ENCODE measurements at regions not wholly inside any gene's neighbourhood (a gene's known extent, or its start where the extent isn't known, plus 50 kb on each side); places are given as distances from the start of the nearest gene placed in this dataset.
"Not testable (repeated sequence)": the region's sequence is repeated elsewhere in the genome, so short reads cannot be mapped to it uniquely, and the experiment has no call there.

DNA sequence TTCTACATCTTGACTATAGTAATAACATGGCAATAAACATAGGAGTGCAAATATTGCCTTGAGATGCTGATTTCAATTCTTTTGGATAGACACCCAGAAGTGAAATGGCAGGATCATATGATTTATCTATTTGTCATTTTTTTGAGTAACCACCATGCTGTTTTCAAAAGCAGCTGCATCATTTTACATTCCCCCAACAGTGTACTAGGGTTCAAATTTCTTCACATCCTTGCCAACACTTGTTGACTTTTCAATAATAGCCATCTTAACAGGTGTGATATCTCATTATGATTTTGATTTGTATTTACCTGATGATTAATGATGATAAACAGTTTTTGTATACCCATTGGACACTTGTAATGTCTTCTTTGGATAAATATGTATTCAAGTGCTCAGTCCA is 90.8 kb downstream of the STRADB start:
- CTCF ChIA-PET = no interaction called here

DNA sequence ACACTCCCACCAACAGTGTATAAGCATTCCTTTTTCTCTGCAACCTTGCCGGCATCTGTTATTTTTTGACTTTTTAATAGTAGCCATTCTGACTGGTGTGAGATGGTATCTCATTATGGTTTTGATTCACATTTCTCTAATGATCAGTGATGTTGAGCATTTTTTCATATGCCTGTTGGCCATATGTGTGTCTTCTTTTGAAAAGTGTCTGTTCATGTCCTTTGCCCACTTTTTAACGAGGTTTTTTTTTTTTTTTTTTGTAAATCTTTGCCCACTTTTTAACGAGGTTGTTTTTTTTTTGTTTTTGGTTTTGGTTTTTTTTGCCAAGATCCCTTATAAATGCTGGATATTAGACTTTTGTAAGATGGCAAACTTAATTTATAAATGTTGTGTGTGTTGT is 87.7 kb downstream of the STRADB start:
- H2AFZ ChIP-seq (replicated peaks; ENCODE audit: low read length, poor library complexity); H3K9me3 ChIP-seq (ENCODE audit: control insufficient read depth, insufficient read depth, low read length); H2AK9ac ChIP-seq (replicated peaks; ENCODE audit: low read depth, low read length, poor library complexity); H3K18ac ChIP-seq (ENCODE audit: low read depth, low read length); intact Hi-C loops (cut with micrococcal nuclease); dilution Hi-C loops (cut with HindIII; ENCODE audit: low sequenced_read_pairs, unreplicated experiment); H3K27ac ChIP-seq (ENCODE audit: insufficient read depth, low read length); H3K27me3 ChIP-seq (ENCODE audit: control insufficient read depth, insufficient read depth, low read length); H3K23ac ChIP-seq (ENCODE audit: low read depth, low read length); H3K14ac ChIP-seq (replicated peaks; ENCODE audit: low read depth, low read length); CTCF ChIA-PET; ATAC-seq (ENCODE audit: low read depth); H4K5ac ChIP-seq (ENCODE audit: low read depth, low read length); H2BK120ac ChIP-seq (ENCODE audit: low read depth, low read length); H3K56ac ChIP-seq (ENCODE audit: extremely low read depth, insufficient read depth, low read length); H3K79me1 ChIP-seq (ENCODE audit: low read depth in 1 of 2, low read length in 2 of 2); in situ Hi-C loops (cut with MboI; ENCODE audit: low sequenced_read_pairs); H4K20me1 ChIP-seq (ENCODE audit: insufficient read depth, low read length); H2BK15ac ChIP-seq (ENCODE audit: low read depth, low read length); H2BK5ac ChIP-seq (ENCODE audit: low read depth, low read length, poor library complexity, severe bottlenecking); H3K4me3 ChIP-seq (ENCODE audit: insufficient read depth, low read depth, low read length); H3K9ac ChIP-seq (ENCODE audit: low read depth, low read length); H2AK5ac ChIP-seq (ENCODE audit: low read depth, low read length); H3K36me3 ChIP-seq (ENCODE audit: control insufficient read depth, insufficient read depth, low read length); H3K4me1 ChIP-seq (ENCODE audit: control insufficient read depth, insufficient read depth, low read length); DNase-seq; H3K4me2 ChIP-seq (ENCODE audit: low read depth, low read length); H3K4ac ChIP-seq (ENCODE audit: low read depth, low read length); POLR2A ChIA-PET (ENCODE audit: unreplicated experiment); H3K9me1 ChIP-seq (ENCODE audit: insufficient read depth, low read length); H4K8ac ChIP-seq (ENCODE audit: low read depth in 2 of 2, low read length in 2 of 2); BruUV-seq (replicated peaks); H2BK20ac ChIP-seq (ENCODE audit: low read depth, low read length); H4K91ac ChIP-seq (ENCODE audit: insufficient read depth, low read depth, low read length): not testable (repeated sequence)
- no CpG with 5 or more reads among the region's 3 CpGs for WGBS, 2 experiments (ENCODE audit: extremely low coverage in 2 of 2, insufficient read length in 1 of 2)

More for the DNA sequence above, 90.8 kb downstream of the STRADB start:
- intact Hi-C loops (cut with micrococcal nuclease) (no loop called here), dilution Hi-C loops (cut with HindIII; ENCODE audit: low sequenced_read_pairs, unreplicated experiment) (no loop called here), in situ Hi-C loops (cut with MboI; ENCODE audit: low sequenced_read_pairs) (no loop called here)
- TF ChIP-seq MAZ (IDR thresholded peaks at IDR 0.05; ENCODE audit: borderline replicate concordance, low read depth, low read length) (no peak), RAD21 (IDR thresholded peaks at IDR 0.05; ENCODE audit: low read length) (no peak), RFX5 (IDR thresholded peaks at IDR 0.05; ENCODE audit: low read depth, low read length) (no peak), CHD1 (IDR thresholded peaks at IDR 0.05; ENCODE audit: low read depth, low read length) (no peak)
- TF ChIP-seq, protein P1, sequence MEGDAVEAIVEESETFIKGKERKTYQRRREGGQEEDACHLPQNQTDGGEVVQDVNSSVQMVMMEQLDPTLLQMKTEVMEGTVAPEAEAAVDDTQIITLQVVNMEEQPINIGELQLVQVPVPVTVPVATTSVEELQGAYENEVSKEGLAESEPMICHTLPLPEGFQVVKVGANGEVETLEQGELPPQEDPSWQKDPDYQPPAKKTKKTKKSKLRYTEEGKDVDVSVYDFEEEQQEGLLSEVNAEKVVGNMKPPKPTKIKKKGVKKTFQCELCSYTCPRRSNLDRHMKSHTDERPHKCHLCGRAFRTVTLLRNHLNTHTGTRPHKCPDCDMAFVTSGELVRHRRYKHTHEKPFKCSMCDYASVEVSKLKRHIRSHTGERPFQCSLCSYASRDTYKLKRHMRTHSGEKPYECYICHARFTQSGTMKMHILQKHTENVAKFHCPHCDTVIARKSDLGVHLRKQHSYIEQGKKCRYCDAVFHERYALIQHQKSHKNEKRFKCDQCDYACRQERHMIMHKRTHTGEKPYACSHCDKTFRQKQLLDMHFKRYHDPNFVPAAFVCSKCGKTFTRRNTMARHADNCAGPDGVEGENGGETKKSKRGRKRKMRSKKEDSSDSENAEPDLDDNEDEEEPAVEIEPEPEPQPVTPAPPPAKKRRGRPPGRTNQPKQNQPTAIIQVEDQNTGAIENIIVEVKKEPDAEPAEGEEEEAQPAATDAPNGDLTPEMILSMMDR (conservative IDR thresholded peaks at IDR 0.05; ENCODE audit: low read depth, low read length) = no peak
- Histone ChIP-seq H2BK5ac (ENCODE audit: low read depth, low read length, poor library complexity, severe bottlenecking) (no peak overlapping the region), H3K27ac (ENCODE audit: insufficient read depth, low read length) (no peak overlapping the region), H3K14ac (replicated peaks; ENCODE audit: low read depth, low read length) (no peak overlapping the region), H2BK15ac (ENCODE audit: low read depth, low read length) (no peak overlapping the region), H3K4me2 (ENCODE audit: low read depth, low read length) (no peak overlapping the region), H3K4me1 (ENCODE audit: control insufficient read depth, insufficient read depth, low read length) (no peaks in the 10 kb centered on the region), H2AFZ (replicated peaks; ENCODE audit: low read length, poor library complexity) (no peak overlapping the region), H3K9me3 (ENCODE audit: control insufficient read depth, insufficient read depth, low read length) (no peaks in the 10 kb centered on the region), H3K4ac (ENCODE audit: low read depth, low read length) (no peak overlapping the region), H4K91ac (ENCODE audit: insufficient read depth, low read depth, low read length) (no peak overlapping the region), H3K18ac (ENCODE audit: low read depth, low read length) (no peak overlapping the region), H3K56ac (ENCODE audit: extremely low read depth, insufficient read depth, low read length) (no peak overlapping the region), H2AK5ac (ENCODE audit: low read depth, low read length) (no peak overlapping the region), H4K8ac (ENCODE audit: low read depth in 2 of 2, low read length in 2 of 2) (no peak overlapping the region), H3K27me3 (ENCODE audit: control insufficient read depth, insufficient read depth, low read length) (no peaks in the 10 kb centered on the region), H4K5ac (ENCODE audit: low read depth, low read length) (no peak overlapping the region), H3K79me1 (ENCODE audit: low read depth in 1 of 2, low read length in 2 of 2) (no peaks in the 10 kb centered on the region), H3K23ac (ENCODE audit: low read depth, low read length) (no peak overlapping the region), H3K9ac (ENCODE audit: low read depth, low read length) (no peak overlapping the region), H3K36me3 (ENCODE audit: control insufficient read depth, insufficient read depth, low read length) (no peaks in the 10 kb centered on the region), H3K4me3 (ENCODE audit: insufficient read depth, low read depth, low read length) (no peak overlapping the region), H2BK20ac (ENCODE audit: low read depth, low read length) (no peak overlapping the region), H2BK120ac (ENCODE audit: low read depth, low read length) (no peak overlapping the region), H2AK9ac (replicated peaks; ENCODE audit: low read depth, low read length, poor library complexity) (no peak overlapping the region), H4K20me1 (ENCODE audit: insufficient read depth, low read length) (no peaks in the 10 kb centered on the region), H3K9me1 (ENCODE audit: insufficient read depth, low read length) (no peaks in the 10 kb centered on the region)
- POLR2A ChIA-PET (ENCODE audit: unreplicated experiment) = no interaction called here
- BruUV-seq (replicated peaks) = no TSS peak
- no peak for DNase-seq
- ATAC-seq (ENCODE audit: low read depth) = no peak
